SKM-1 treated with dmso at 0.1 percent for 144 hours (cell line): ENCODE measurements at regions not wholly inside any gene's neighbourhood (a gene's known extent, or its start where the extent isn't known, plus 50 kb on each side); places are given as distances from the start of the nearest gene placed in this dataset.
"Not testable (repeated sequence)": the region's sequence is repeated elsewhere in the genome, so short reads cannot be mapped to it uniquely, and the experiment has no call there.

Experiments used
- DNase-seq: peaks from one replicate; lab custom pipeline; 2025; ENCODE audit not compliant: unreplicated experiment; lab: John Stamatoyannopoulos, UW

- DNase-seq, result no peak
Observed at GRCh38 chr22:23466351-23466750, 113.7 kb downstream of the IGLL1 start.

- not testable (repeated sequence) for DNase-seq
Observed at GRCh38 chr22:23464796-23465195, 115.3 kb downstream of the IGLL1 start.

- DNase-seq, result not testable (repeated sequence)
Observed at GRCh38 chr22:23460517-23461031, 119.5 kb downstream of the IGLL1 start.

GRCh38 chr22:23459645-23460516 lies 120.2 kb downstream of the IGLL1 start:
- DNase-seq, result not testable (repeated sequence)

- no peak for DNase-seq
Observed at GRCh38 chr22:23458663-23459541, 121.2 kb downstream of the IGLL1 start.

GRCh38 chr22:23457380-23457985 lies 122.6 kb downstream of the IGLL1 start:
- no peak for DNase-seq

GRCh38 chr22:23456666-23457379 lies 123.3 kb downstream of the IGLL1 start:
- DNase-seq, result not testable (repeated sequence)

GRCh38 chr22:23454345-23454744 lies 125.7 kb downstream of the IGLL1 start:
- not testable (repeated sequence) for DNase-seq

- no peak for DNase-seq
Observed at GRCh38 chr22:23453277-23453676, 126.8 kb downstream of the IGLL1 start.

- no peak for DNase-seq
Observed at GRCh38 chr22:23452231-23453010, 127.7 kb downstream of the IGLL1 start.

- not testable (repeated sequence) for DNase-seq
Observed at GRCh38 chr22:23451452-23452230, 128.4 kb downstream of the IGLL1 start.

GRCh38 chr22:23450821-23451220 lies 129.3 kb downstream of the IGLL1 start:
- not testable (repeated sequence) for DNase-seq

- no peak for DNase-seq
Observed at GRCh38 chr22:23450434-23450795, 129.7 kb downstream of the IGLL1 start.

- not testable (repeated sequence) for DNase-seq
Observed at GRCh38 chr22:23449748-23450433, 130.2 kb downstream of the IGLL1 start.

GRCh38 chr22:23448499-23449288 lies 131.4 kb downstream of the IGLL1 start:
- DNase-seq, result not testable (repeated sequence)

GRCh38 chr22:23446796-23447350 lies 133.2 kb downstream of the IGLL1 start:
- no peak for DNase-seq

- DNase-seq, result not testable (repeated sequence)
Observed at GRCh38 chr22:23446194-23446593, 133.9 kb downstream of the IGLL1 start.
